ENCODE measurements at regions not wholly inside any gene's neighbourhood (a gene's known extent, or its start where the extent isn't known, plus 50 kb on each side); places are given as distances from the start of the nearest gene placed in this dataset.
A peak's percentile ranks its signal among the peaks of the same experiment; 100 is the strongest.

DNA sequence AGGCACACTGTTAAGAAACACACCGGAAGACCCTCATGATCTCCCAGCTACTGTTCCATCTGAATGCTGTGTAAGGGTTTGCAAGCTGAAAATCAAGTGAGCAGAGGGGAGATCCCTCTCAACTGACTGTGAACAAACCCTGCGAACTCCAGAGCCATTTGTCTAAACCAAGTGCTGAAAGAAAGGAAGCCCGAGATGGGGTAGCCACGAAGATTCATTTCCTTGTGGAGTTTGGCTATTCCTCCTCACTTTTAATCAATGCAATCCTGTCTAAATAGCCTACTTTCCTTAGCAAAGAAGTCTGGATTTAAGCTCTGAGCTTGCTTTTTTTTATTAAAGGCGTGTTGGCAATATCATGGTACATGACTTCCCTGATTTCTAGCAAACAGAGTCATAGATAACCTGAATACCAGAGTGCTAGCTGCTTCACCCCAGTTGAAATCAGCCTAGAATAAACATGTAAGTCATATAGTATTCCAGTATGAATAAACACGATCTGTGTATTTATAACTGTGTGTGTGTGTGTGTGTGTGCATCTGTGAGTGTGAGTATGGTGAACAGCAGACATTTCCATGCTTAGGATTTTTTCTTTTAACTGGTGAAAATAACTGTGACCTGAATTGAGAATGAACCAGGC, 365.2 kb downstream of the ZNF521 start:
- peaks cover 44% of the 10 kb centered on the region for H3K4me1 ChIP-seq (ENCODE audit: control insufficient read depth, insufficient read depth, low read length)
- H3K27me3 ChIP-seq (ENCODE audit: control insufficient read depth, insufficient read depth, low read length, poor library complexity, severe bottlenecking) = no peaks in the 10 kb centered on the region
- H3K9me3 ChIP-seq (ENCODE audit: control insufficient read depth, low read length) = no peaks in the 10 kb centered on the region
- peak overlapping the region; percentile 14 for H3K4me3 ChIP-seq (ENCODE audit: insufficient read depth, low read depth, low read length)
- peak overlapping the region; percentile 51 for H3K27ac ChIP-seq (ENCODE audit: insufficient read depth, low read depth, low read length, poor library complexity, severe bottlenecking)
- WGBS, 2 experiments = 68 to 69% methylated on average over 6 of the region's 6 CpGs
- no peaks in the 10 kb centered on the region for H3K36me3 ChIP-seq (ENCODE audit: control insufficient read depth, insufficient read depth, low read length)

DNA sequence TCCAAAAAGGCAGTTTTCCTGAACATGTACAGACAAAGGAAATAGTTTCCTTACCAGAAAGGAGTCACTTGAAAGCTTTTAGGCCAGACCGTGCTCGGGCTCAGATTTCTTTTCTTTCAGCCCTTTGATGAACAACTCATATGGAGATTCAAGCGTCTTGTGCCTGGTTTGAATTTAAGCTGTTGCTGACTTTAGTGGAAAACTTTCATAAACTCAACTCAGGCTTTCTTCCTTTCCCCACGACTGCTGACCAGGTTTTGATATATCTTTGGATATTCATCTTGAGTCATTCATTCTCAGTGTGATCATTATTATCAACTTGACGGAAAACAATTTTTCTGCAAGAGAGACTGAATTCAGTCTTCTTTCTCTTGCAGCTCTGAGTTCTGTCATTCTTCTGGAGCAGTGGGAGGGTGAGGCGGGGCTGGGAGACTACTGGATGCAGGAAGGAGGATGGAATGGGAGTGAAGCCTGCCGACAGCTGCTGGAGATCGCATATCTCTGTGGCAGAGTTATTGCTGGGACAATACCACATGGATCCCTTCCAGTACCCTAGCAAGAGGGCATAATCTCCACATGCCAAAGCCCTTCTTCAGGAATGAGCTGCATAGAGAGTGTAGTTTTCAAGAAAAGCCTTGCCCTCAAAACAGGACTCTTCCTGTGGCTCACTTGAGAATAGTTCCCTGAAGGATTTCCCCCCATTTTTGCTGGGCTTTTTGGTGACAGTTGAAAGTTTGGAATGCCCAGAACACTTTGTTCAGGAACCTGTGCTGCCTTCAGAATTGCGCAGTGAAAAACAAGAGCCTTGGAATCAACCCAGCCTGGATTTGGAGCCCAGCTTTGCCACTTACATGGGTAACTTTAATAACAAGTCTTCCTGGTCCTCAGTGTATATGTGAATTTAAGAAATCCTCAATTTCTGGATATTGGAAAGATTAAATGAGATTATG, 364.4 kb downstream of the ZNF521 start:
- Histone ChIP-seq H3K36me3 (ENCODE audit: control insufficient read depth, insufficient read depth, low read length) (no peaks in the 10 kb centered on the region), H3K4me1 (ENCODE audit: control insufficient read depth, insufficient read depth, low read length) (peaks cover 37% of the 10 kb centered on the region), H3K4me3 (ENCODE audit: insufficient read depth, low read depth, low read length) (peak overlapping the region; percentile 14), H3K27ac (ENCODE audit: insufficient read depth, low read depth, low read length, poor library complexity, severe bottlenecking) (peak overlapping the region; percentile 51), H3K27me3 (ENCODE audit: control insufficient read depth, insufficient read depth, low read length, poor library complexity, severe bottlenecking) (no peaks in the 10 kb centered on the region), H3K9me3 (ENCODE audit: control insufficient read depth, low read length) (no peaks in the 10 kb centered on the region)
- 27 to 29% methylated on average over 8 to 9 of the region's 9 CpGs for WGBS, 2 experiments

DNA sequence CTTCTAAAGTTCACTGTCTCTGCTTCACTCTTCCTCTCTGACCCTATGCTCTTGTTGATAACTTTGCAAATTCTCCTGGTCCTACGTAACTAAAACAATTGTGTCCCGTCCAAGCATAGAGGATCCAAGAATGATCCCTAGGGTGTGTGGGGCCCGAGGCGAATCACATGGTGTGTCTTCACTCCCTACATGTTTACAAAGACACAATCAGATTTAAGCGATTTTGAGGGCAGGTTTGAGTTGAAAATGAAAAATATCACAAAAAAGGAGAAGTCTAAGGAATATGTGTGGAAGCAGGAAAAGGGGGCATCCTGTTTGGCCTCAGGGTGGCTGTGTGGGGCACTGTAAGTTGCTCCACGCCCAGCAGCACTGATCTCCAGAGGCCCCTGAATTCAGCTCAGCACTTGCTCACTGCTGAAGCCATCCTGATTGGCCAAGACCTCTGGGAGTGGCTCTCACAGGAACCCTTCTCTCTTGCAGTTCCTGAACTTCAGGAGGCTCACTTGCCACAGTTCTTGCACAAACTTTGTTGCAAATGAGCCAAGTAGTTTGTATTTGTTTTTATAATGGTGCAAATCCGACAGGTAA, 363.6 kb downstream of the ZNF521 start:
- Histone ChIP-seq H3K27ac (ENCODE audit: insufficient read depth, low read depth, low read length, poor library complexity, severe bottlenecking) (no peak overlapping the region), H3K4me3 (ENCODE audit: insufficient read depth, low read depth, low read length) (no peak overlapping the region), H3K4me1 (ENCODE audit: control insufficient read depth, insufficient read depth, low read length) (peaks cover 29% of the 10 kb centered on the region), H3K36me3 (ENCODE audit: control insufficient read depth, insufficient read depth, low read length) (no peaks in the 10 kb centered on the region), H3K27me3 (ENCODE audit: control insufficient read depth, insufficient read depth, low read length, poor library complexity, severe bottlenecking) (no peaks in the 10 kb centered on the region), H3K9me3 (ENCODE audit: control insufficient read depth, low read length) (no peaks in the 10 kb centered on the region)
- WGBS, 2 experiments = 90 to 92% methylated on average over 6 to 7 of the region's 7 CpGs

DNA sequence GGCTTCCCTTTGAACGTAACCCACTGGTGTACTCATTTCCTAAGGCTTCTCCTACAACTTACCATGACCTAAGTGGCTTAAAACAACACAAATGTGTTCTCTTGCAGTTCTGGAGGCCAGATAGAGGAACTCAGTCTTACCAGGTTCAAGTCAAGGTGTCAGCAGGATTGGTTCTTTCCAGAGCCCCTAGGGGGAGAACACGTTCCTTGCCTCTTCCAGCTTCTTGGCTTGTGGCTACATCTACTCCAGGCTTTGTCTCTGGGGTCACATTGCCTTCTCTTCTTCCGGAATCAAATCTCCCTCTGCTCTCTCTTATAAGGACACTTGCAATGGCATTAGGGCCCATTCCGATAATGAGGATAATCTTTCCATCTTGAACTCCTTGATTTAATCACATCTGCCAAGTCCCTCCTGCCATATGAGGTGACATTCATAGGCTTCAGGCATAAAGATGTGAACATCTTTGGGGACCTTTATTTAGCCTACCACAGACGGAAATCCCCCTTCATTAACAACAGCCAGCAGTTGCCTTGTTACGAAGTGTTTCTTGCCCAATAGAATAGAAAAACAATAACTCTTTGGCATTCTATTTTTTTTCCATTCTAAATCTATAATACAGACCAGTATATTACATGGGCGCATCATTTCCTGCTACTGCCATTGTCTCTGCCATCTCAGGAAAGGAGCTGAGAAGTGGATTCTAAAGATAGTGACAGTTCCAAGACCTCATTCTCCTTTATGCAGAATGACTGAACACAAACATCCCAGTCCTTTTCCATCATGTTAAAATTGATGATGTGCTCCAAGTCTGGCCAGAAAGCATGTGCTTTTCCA, 362.0 kb downstream of the ZNF521 start:
- 85 to 87% methylated on average over 7 of the region's 7 CpGs for WGBS, 2 experiments
- no peak overlapping the region for H3K27ac ChIP-seq (ENCODE audit: insufficient read depth, low read depth, low read length, poor library complexity, severe bottlenecking)
- H3K9me3 ChIP-seq (ENCODE audit: control insufficient read depth, low read length) = no peaks in the 10 kb centered on the region

DNA sequence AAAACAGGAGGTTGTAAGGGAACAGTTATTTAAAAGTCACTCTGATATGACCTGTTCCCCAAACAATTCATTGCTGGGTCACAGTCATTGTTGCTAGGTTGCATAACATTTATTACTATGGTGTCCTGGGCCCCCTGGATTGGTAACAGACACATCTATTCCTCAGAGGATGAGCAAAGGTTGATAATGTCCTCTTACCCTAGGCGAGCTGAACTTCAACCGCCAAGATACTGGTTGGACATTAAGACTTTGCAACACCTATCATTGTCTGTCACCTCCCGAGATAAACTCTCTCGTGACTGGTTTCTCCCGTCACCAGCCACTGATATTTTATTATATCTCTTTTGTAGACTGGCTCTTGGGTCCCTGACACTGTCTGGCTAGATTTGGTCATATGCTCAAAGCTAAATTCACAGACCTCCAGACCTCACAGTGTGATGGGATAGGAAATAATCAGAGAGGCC, 361.3 kb downstream of the ZNF521 start:
- no peak overlapping the region for H3K4me3 ChIP-seq (ENCODE audit: insufficient read depth, low read depth, low read length)
- no peaks in the 10 kb centered on the region for H3K36me3 ChIP-seq (ENCODE audit: control insufficient read depth, insufficient read depth, low read length)
- no peaks in the 10 kb centered on the region for H3K27me3 ChIP-seq (ENCODE audit: control insufficient read depth, insufficient read depth, low read length, poor library complexity, severe bottlenecking)
- H3K9me3 ChIP-seq (ENCODE audit: control insufficient read depth, low read length) = no peaks in the 10 kb centered on the region
- 92 to 94% methylated on average over 5 of the region's 5 CpGs for WGBS, 2 experiments
- H3K27ac ChIP-seq (ENCODE audit: insufficient read depth, low read depth, low read length, poor library complexity, severe bottlenecking) = no peak overlapping the region
- H3K4me1 ChIP-seq (ENCODE audit: control insufficient read depth, insufficient read depth, low read length) = peaks cover 23% of the 10 kb centered on the region

More for the DNA sequence above, 362.0 kb downstream of the ZNF521 start:
- H3K36me3 ChIP-seq (ENCODE audit: control insufficient read depth, insufficient read depth, low read length) = no peaks in the 10 kb centered on the region
- H3K4me3 ChIP-seq (ENCODE audit: insufficient read depth, low read depth, low read length) = no peak overlapping the region
- H3K4me1 ChIP-seq (ENCODE audit: control insufficient read depth, insufficient read depth, low read length) = peaks cover 23% of the 10 kb centered on the region
- H3K27me3 ChIP-seq (ENCODE audit: control insufficient read depth, insufficient read depth, low read length, poor library complexity, severe bottlenecking) = no peaks in the 10 kb centered on the region

DNA sequence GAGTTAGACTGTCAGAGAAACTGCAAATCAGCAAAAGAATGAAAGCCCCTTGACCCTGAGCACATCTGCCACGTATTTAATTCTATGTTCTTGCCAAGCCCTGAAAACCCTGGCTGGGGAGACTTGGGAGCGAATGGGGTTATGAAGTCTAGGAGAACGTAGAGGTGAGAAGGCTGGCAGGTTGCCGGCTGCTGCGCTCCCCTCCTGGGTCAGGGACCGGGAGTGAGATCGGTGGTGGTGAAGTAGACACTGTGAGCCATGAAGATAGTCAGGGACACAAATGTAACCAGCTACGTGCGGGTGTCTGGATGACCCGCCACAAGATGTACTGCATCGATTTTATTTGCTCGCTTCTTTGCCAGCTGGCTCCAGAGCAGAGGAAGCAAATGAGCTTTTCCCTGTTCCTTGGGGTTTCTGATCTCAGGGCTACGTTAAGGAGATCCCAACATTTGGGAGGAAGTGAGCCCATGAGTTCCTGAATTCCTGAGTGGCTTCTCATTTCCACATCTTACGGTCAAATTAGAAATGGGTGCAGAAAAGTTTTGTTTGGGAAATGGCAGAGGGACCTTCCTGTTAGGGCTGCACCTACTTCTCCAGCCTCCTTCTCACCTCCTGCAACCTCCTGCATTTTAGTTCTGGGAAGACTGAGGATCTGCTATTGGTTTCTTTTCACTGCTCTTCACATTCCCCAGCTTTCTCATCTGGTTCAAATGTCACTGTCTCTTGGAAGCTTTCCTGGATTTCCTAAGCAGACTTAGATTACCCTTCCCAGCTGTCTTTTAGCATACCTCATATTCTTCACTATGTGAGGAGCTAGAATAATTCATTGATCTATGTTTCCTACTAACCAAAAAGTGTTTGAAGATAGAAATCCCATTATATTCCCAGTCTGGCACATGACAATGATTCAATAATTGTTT, 360.6 kb downstream of the ZNF521 start:
- H3K4me3 ChIP-seq (ENCODE audit: insufficient read depth, low read depth, low read length) = no peak overlapping the region
- H3K9me3 ChIP-seq (ENCODE audit: control insufficient read depth, low read length) = no peaks in the 10 kb centered on the region
- H3K27me3 ChIP-seq (ENCODE audit: control insufficient read depth, insufficient read depth, low read length, poor library complexity, severe bottlenecking) = no peaks in the 10 kb centered on the region
- WGBS, 2 experiments = 91 to 92% methylated on average over 14 of the region's 14 CpGs
- H3K27ac ChIP-seq (ENCODE audit: insufficient read depth, low read depth, low read length, poor library complexity, severe bottlenecking) = no peak overlapping the region
- no peaks in the 10 kb centered on the region for H3K36me3 ChIP-seq (ENCODE audit: control insufficient read depth, insufficient read depth, low read length)
- peaks cover 20% of the 10 kb centered on the region for H3K4me1 ChIP-seq (ENCODE audit: control insufficient read depth, insufficient read depth, low read length)

DNA sequence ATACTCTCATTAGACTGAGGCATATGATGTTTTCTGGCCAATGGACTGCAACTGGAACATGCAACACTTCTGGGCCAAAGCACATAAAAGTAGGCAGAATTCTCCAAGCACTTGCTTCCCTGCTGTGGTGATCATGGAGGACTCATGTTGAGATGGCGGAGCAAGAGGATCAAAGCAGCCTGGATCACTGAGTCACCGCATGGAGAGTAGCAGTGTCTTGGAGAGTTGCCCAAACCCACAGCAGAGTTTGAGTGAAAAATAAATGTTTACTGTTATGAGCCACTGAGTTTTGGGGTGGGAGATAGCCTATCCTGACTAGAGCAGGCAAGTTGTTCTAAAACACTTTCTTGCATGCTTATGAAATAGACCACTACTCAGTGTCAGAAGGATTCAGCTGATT, 359.5 kb downstream of the ZNF521 start:
- Histone ChIP-seq H3K4me1 (ENCODE audit: control insufficient read depth, insufficient read depth, low read length) (peaks cover 9% of the 10 kb centered on the region), H3K36me3 (ENCODE audit: control insufficient read depth, insufficient read depth, low read length) (no peaks in the 10 kb centered on the region)
- WGBS, 2 experiments = 91 to 95% methylated on average over 2 of the region's 2 CpGs

DNA sequence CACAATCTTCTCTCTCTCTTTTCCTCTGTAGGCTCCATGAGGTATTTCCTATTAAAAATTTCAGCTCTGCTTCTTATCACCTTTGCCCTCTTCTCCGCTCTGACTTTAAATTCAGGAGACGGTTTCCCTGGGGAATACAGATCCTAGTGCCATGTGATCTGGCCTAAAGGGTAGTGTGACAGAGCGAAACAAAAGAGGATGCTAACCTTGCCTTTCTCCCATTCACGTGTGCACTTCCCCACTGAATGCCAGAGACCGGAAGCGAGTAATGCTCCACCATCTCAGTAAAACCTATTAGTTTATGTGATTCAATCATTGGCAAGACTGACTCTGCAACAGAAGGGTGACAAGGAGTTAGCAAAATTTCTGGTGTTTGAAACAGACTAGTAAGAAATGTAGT, 358.3 kb downstream of the ZNF521 start:
- Histone ChIP-seq H3K27ac (ENCODE audit: insufficient read depth, low read depth, low read length, poor library complexity, severe bottlenecking) (no peak overlapping the region), H3K4me1 (ENCODE audit: control insufficient read depth, insufficient read depth, low read length) (no peaks in the 10 kb centered on the region), H3K36me3 (ENCODE audit: control insufficient read depth, insufficient read depth, low read length) (no peaks in the 10 kb centered on the region), H3K27me3 (ENCODE audit: control insufficient read depth, insufficient read depth, low read length, poor library complexity, severe bottlenecking) (no peaks in the 10 kb centered on the region), H3K4me3 (ENCODE audit: insufficient read depth, low read depth, low read length) (no peak overlapping the region), H3K9me3 (ENCODE audit: control insufficient read depth, low read length) (no peaks in the 10 kb centered on the region)
- 82 to 83% methylated on average over 6 of the region's 6 CpGs for WGBS, 2 experiments

More for the DNA sequence above, 359.5 kb downstream of the ZNF521 start:
- Histone ChIP-seq H3K27me3 (ENCODE audit: control insufficient read depth, insufficient read depth, low read length, poor library complexity, severe bottlenecking) (no peaks in the 10 kb centered on the region), H3K4me3 (ENCODE audit: insufficient read depth, low read depth, low read length) (no peak overlapping the region), H3K9me3 (ENCODE audit: control insufficient read depth, low read length) (no peaks in the 10 kb centered on the region), H3K27ac (ENCODE audit: insufficient read depth, low read depth, low read length, poor library complexity, severe bottlenecking) (no peak overlapping the region)

DNA sequence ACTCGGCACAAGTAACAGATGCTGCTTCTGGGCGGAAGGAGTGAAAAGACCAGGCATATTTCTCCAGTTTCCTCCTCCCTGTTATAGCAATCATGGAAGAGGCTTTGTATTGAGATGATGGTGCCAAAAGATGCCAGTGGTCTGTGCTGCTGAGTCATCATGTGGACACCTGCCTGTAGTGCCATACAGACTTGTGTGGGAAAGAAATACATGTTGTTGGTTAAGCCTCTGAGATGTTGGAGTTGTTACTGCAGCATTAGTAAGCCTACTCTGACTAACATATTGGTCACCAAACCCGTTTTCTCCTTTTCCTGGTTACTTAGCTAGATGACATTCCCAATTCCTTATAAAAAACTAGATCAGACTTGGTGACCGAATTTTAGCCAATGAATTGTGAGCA, 356.9 kb downstream of the ZNF521 start:
- no peak overlapping the region for H3K27ac ChIP-seq (ENCODE audit: insufficient read depth, low read depth, low read length, poor library complexity, severe bottlenecking)
- 94 to 96% methylated on average over 4 of the region's 4 CpGs for WGBS, 2 experiments
- peaks cover 4% of the 10 kb centered on the region for H3K36me3 ChIP-seq (ENCODE audit: control insufficient read depth, insufficient read depth, low read length)
- H3K4me3 ChIP-seq (ENCODE audit: insufficient read depth, low read depth, low read length) = no peak overlapping the region
- H3K4me1 ChIP-seq (ENCODE audit: control insufficient read depth, insufficient read depth, low read length) = no peaks in the 10 kb centered on the region
- H3K9me3 ChIP-seq (ENCODE audit: control insufficient read depth, low read length) = no peaks in the 10 kb centered on the region
- no peaks in the 10 kb centered on the region for H3K27me3 ChIP-seq (ENCODE audit: control insufficient read depth, insufficient read depth, low read length, poor library complexity, severe bottlenecking)

Data from ectodermal cell (in vitro differentiated cells).